ENCODE measurements at regions not wholly inside any gene's neighbourhood (a gene's known extent, or its start where the extent isn't known, plus 50 kb on each side); places are given as distances from the start of the nearest gene placed in this dataset.
A peak's percentile ranks its signal among the peaks of the same experiment; 100 is the strongest.

DNA sequence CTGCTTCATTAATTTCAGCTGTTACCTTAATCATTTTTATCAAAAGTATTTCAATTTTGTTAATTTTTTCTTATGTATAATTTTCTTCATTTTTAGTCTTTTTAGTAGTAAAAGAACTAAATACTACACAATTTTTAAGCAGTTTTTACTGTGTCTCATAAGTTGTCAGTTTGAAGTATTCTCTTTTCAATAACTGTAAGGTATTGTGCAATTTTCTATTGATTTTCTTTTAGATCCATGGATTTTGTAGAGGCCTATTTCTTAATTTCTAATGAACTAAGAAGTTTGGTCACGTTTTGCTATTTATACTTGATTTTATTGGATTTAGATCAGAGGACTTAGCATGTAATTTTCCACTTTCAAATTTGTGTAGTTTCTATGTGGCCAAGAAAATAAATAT is 207.7 kb upstream of the PRR16 start:
- WGBS, 2 experiments (ENCODE audit: extremely low coverage in 2 of 2, insufficient read length in 1 of 2), result no CpG with 5 or more reads among the region's 1 CpG
- H2BK20ac ChIP-seq (ENCODE audit: low read depth, low read length), result no peak overlapping the region
- H2BK15ac ChIP-seq (ENCODE audit: low read depth, low read length), result no peak overlapping the region
- H3K23ac ChIP-seq (ENCODE audit: low read depth, low read length), result no peak overlapping the region
- ChIA-PET POLR2A (ENCODE audit: unreplicated experiment) (no interaction called here), CTCF (no interaction called here)
- no peak overlapping the region for H3K4ac ChIP-seq (ENCODE audit: low read depth, low read length)
- H2AFZ ChIP-seq (replicated peaks; ENCODE audit: low read length, poor library complexity), result no peak overlapping the region
- no peak overlapping the region for H3K9ac ChIP-seq (ENCODE audit: low read depth, low read length)
- no peak overlapping the region for H2AK5ac ChIP-seq (ENCODE audit: low read depth, low read length)
- in situ Hi-C loops (cut with MboI; ENCODE audit: low sequenced_read_pairs), result no loop called here
- no peaks in the 10 kb centered on the region for H4K20me1 ChIP-seq (ENCODE audit: insufficient read depth, low read length)
- ATAC-seq (ENCODE audit: low read depth), result no peak
- H2BK120ac ChIP-seq (ENCODE audit: low read depth, low read length), result no peak overlapping the region
- H3K18ac ChIP-seq (ENCODE audit: low read depth, low read length), result no peak overlapping the region
- intact Hi-C loops (cut with micrococcal nuclease), result no loop called here
- H3K4me3 ChIP-seq (ENCODE audit: insufficient read depth, low read depth, low read length), result no peak overlapping the region
- H4K8ac ChIP-seq (ENCODE audit: low read depth in 2 of 2, low read length in 2 of 2), result no peak overlapping the region
- H2AK9ac ChIP-seq (replicated peaks; ENCODE audit: low read depth, low read length, poor library complexity), result no peak overlapping the region
- no peak for DNase-seq
- dilution Hi-C loops (cut with HindIII; ENCODE audit: low sequenced_read_pairs, unreplicated experiment), result no loop called here
- TF ChIP-seq BHLHE40 (IDR thresholded peaks at IDR 0.05; ENCODE audit: low read depth, low read length), result no peak
- TF ChIP-seq CEBPB (IDR thresholded peaks at IDR 0.05; ENCODE audit: low read depth, low read length), result peak; percentile 52; the same call in 1 of the 2 replicates
- TF ChIP-seq RAD21 (IDR thresholded peaks at IDR 0.05; ENCODE audit: low read length), result no peak
- H4K91ac ChIP-seq (ENCODE audit: insufficient read depth, low read depth, low read length), result no peak overlapping the region
- no peaks in the 10 kb centered on the region for H3K4me1 ChIP-seq (ENCODE audit: control insufficient read depth, insufficient read depth, low read length)
- no peaks in the 10 kb centered on the region for H3K36me3 ChIP-seq (ENCODE audit: control insufficient read depth, insufficient read depth, low read length)
- no peaks in the 10 kb centered on the region for H3K9me1 ChIP-seq (ENCODE audit: insufficient read depth, low read length)
- no peak overlapping the region for H4K5ac ChIP-seq (ENCODE audit: low read depth, low read length)
- H3K56ac ChIP-seq (ENCODE audit: extremely low read depth, insufficient read depth, low read length), result no peak overlapping the region
- H3K27me3 ChIP-seq (ENCODE audit: control insufficient read depth, insufficient read depth, low read length), result no peaks in the 10 kb centered on the region
- H3K4me2 ChIP-seq (ENCODE audit: low read depth, low read length), result no peak overlapping the region
- no peak overlapping the region for H3K14ac ChIP-seq (replicated peaks; ENCODE audit: low read depth, low read length)
- BruUV-seq (replicated peaks), result no TSS peak
- H3K9me3 ChIP-seq (ENCODE audit: control insufficient read depth, insufficient read depth, low read length), result no peaks in the 10 kb centered on the region
- H3K79me1 ChIP-seq (ENCODE audit: low read depth in 1 of 2, low read length in 2 of 2), result no peaks in the 10 kb centered on the region
- H2BK5ac ChIP-seq (ENCODE audit: low read depth, low read length, poor library complexity, severe bottlenecking), result no peak overlapping the region
- H3K27ac ChIP-seq (ENCODE audit: insufficient read depth, low read length), result no peak overlapping the region
